ENCODE measurements at regions not wholly inside any gene's neighbourhood (a gene's known extent, or its start where the extent isn't known, plus 50 kb on each side); places are given as distances from the start of the nearest gene placed in this dataset.

- DNase-seq, result no peak
- Histone ChIP-seq H3K9me3 (ENCODE audit: control insufficient read depth, low read length) (no peaks in the 10 kb centered on the region), H3K4me3 (ENCODE audit: insufficient read depth, low read depth, low read length, poor library complexity, severe bottlenecking) (no peak overlapping the region), H3K27ac (ENCODE audit: insufficient read depth, low read length, poor library complexity, severe bottlenecking) (no peak overlapping the region), H3K27me3 (replicated peaks; ENCODE audit: control insufficient read depth, insufficient read depth, low read length, poor library complexity, severe bottlenecking) (no peaks in the 10 kb centered on the region), H3K36me3 (ENCODE audit: control insufficient read depth, insufficient read depth, low read length) (no peaks in the 10 kb centered on the region), H3K4me1 (ENCODE audit: control insufficient read depth, insufficient read depth, low read length, poor library complexity, severe bottlenecking) (no peaks in the 10 kb centered on the region)
Observed at GRCh38 chr4:11727903-11728564, 299.3 kb upstream of the HS3ST1 start.

- H3K4me3 ChIP-seq (ENCODE audit: insufficient read depth, low read depth, low read length, poor library complexity, severe bottlenecking), result no peak overlapping the region
- no peaks in the 10 kb centered on the region for H3K9me3 ChIP-seq (ENCODE audit: control insufficient read depth, low read length)
- H3K36me3 ChIP-seq (ENCODE audit: control insufficient read depth, insufficient read depth, low read length), result no peaks in the 10 kb centered on the region
- no peak for DNase-seq
- no peaks in the 10 kb centered on the region for H3K27me3 ChIP-seq (replicated peaks; ENCODE audit: control insufficient read depth, insufficient read depth, low read length, poor library complexity, severe bottlenecking)
- no peaks in the 10 kb centered on the region for H3K4me1 ChIP-seq (ENCODE audit: control insufficient read depth, insufficient read depth, low read length, poor library complexity, severe bottlenecking)
- H3K27ac ChIP-seq (ENCODE audit: insufficient read depth, low read length, poor library complexity, severe bottlenecking), result no peak overlapping the region
Observed at GRCh38 chr4:11724731-11725130, 296.0 kb upstream of the HS3ST1 start.

- no peaks in the 10 kb centered on the region for H3K36me3 ChIP-seq (ENCODE audit: control insufficient read depth, insufficient read depth, low read length)
- DNase-seq, result no peak
- no peak overlapping the region for H3K27ac ChIP-seq (ENCODE audit: insufficient read depth, low read length, poor library complexity, severe bottlenecking)
- no peak overlapping the region for H3K4me3 ChIP-seq (ENCODE audit: insufficient read depth, low read depth, low read length, poor library complexity, severe bottlenecking)
- no peaks in the 10 kb centered on the region for H3K27me3 ChIP-seq (replicated peaks; ENCODE audit: control insufficient read depth, insufficient read depth, low read length, poor library complexity, severe bottlenecking)
- no peaks in the 10 kb centered on the region for H3K4me1 ChIP-seq (ENCODE audit: control insufficient read depth, insufficient read depth, low read length, poor library complexity, severe bottlenecking)
- H3K9me3 ChIP-seq (ENCODE audit: control insufficient read depth, low read length), result no peaks in the 10 kb centered on the region
Observed at GRCh38 chr4:11722223-11722622, 293.5 kb upstream of the HS3ST1 start.

- H3K4me3 ChIP-seq (ENCODE audit: insufficient read depth, low read depth, low read length, poor library complexity, severe bottlenecking), result no peak overlapping the region
- H3K9me3 ChIP-seq (ENCODE audit: control insufficient read depth, low read length), result no peaks in the 10 kb centered on the region
- no peak overlapping the region for H3K27ac ChIP-seq (ENCODE audit: insufficient read depth, low read length, poor library complexity, severe bottlenecking)
- no peaks in the 10 kb centered on the region for H3K36me3 ChIP-seq (ENCODE audit: control insufficient read depth, insufficient read depth, low read length)
- H3K27me3 ChIP-seq (replicated peaks; ENCODE audit: control insufficient read depth, insufficient read depth, low read length, poor library complexity, severe bottlenecking), result no peaks in the 10 kb centered on the region
- no peaks in the 10 kb centered on the region for H3K4me1 ChIP-seq (ENCODE audit: control insufficient read depth, insufficient read depth, low read length, poor library complexity, severe bottlenecking)
- no peak for DNase-seq
Observed at GRCh38 chr4:11720292-11720691, 291.6 kb upstream of the HS3ST1 start.

- Histone ChIP-seq H3K4me3 (ENCODE audit: insufficient read depth, low read depth, low read length, poor library complexity, severe bottlenecking) (no peak overlapping the region), H3K4me1 (ENCODE audit: control insufficient read depth, insufficient read depth, low read length, poor library complexity, severe bottlenecking) (no peaks in the 10 kb centered on the region), H3K27me3 (replicated peaks; ENCODE audit: control insufficient read depth, insufficient read depth, low read length, poor library complexity, severe bottlenecking) (no peaks in the 10 kb centered on the region), H3K27ac (ENCODE audit: insufficient read depth, low read length, poor library complexity, severe bottlenecking) (no peak overlapping the region), H3K9me3 (ENCODE audit: control insufficient read depth, low read length) (no peaks in the 10 kb centered on the region), H3K36me3 (ENCODE audit: control insufficient read depth, insufficient read depth, low read length) (no peaks in the 10 kb centered on the region)
- DNase-seq, result no peak
Observed at GRCh38 chr4:11719879-11720278, 291.2 kb upstream of the HS3ST1 start.

- H3K4me3 ChIP-seq (ENCODE audit: insufficient read depth, low read depth, low read length, poor library complexity, severe bottlenecking), result no peak overlapping the region
- no peak for DNase-seq
- no peak overlapping the region for H3K27ac ChIP-seq (ENCODE audit: insufficient read depth, low read length, poor library complexity, severe bottlenecking)
- no peaks in the 10 kb centered on the region for H3K27me3 ChIP-seq (replicated peaks; ENCODE audit: control insufficient read depth, insufficient read depth, low read length, poor library complexity, severe bottlenecking)
- H3K36me3 ChIP-seq (ENCODE audit: control insufficient read depth, insufficient read depth, low read length), result no peaks in the 10 kb centered on the region
- no peaks in the 10 kb centered on the region for H3K9me3 ChIP-seq (ENCODE audit: control insufficient read depth, low read length)
- no peaks in the 10 kb centered on the region for H3K4me1 ChIP-seq (ENCODE audit: control insufficient read depth, insufficient read depth, low read length, poor library complexity, severe bottlenecking)
Observed at GRCh38 chr4:11715753-11716521, 287.2 kb upstream of the HS3ST1 start.

GRCh38 chr4:11710453-11711093, 281.9 kb upstream of the HS3ST1 start:
- Histone ChIP-seq H3K9me3 (ENCODE audit: control insufficient read depth, low read length) (no peaks in the 10 kb centered on the region), H3K36me3 (ENCODE audit: control insufficient read depth, insufficient read depth, low read length) (no peaks in the 10 kb centered on the region), H3K27ac (ENCODE audit: insufficient read depth, low read length, poor library complexity, severe bottlenecking) (no peak overlapping the region), H3K4me3 (ENCODE audit: insufficient read depth, low read depth, low read length, poor library complexity, severe bottlenecking) (no peak overlapping the region), H3K27me3 (replicated peaks; ENCODE audit: control insufficient read depth, insufficient read depth, low read length, poor library complexity, severe bottlenecking) (no peaks in the 10 kb centered on the region), H3K4me1 (ENCODE audit: control insufficient read depth, insufficient read depth, low read length, poor library complexity, severe bottlenecking) (no peaks in the 10 kb centered on the region)
- DNase-seq, result no peak

- no peak overlapping the region for H3K27ac ChIP-seq (ENCODE audit: insufficient read depth, low read length, poor library complexity, severe bottlenecking)
- no peak for DNase-seq
- no peaks in the 10 kb centered on the region for H3K4me1 ChIP-seq (ENCODE audit: control insufficient read depth, insufficient read depth, low read length, poor library complexity, severe bottlenecking)
Observed at GRCh38 chr4:11704186-11704830, 275.6 kb upstream of the HS3ST1 start.

GRCh38 chr4:11702886-11703557, 274.3 kb upstream of the HS3ST1 start:
- Histone ChIP-seq H3K4me1 (ENCODE audit: control insufficient read depth, insufficient read depth, low read length, poor library complexity, severe bottlenecking) (no peaks in the 10 kb centered on the region), H3K27me3 (replicated peaks; ENCODE audit: control insufficient read depth, insufficient read depth, low read length, poor library complexity, severe bottlenecking) (no peaks in the 10 kb centered on the region), H3K9me3 (ENCODE audit: control insufficient read depth, low read length) (no peaks in the 10 kb centered on the region), H3K27ac (ENCODE audit: insufficient read depth, low read length, poor library complexity, severe bottlenecking) (no peak overlapping the region), H3K36me3 (ENCODE audit: control insufficient read depth, insufficient read depth, low read length) (no peaks in the 10 kb centered on the region), H3K4me3 (ENCODE audit: insufficient read depth, low read depth, low read length, poor library complexity, severe bottlenecking) (no peak overlapping the region)
- DNase-seq, result no peak

More at GRCh38 chr4:11704186-11704830, 275.6 kb upstream of the HS3ST1 start:
- H3K27me3 ChIP-seq (replicated peaks; ENCODE audit: control insufficient read depth, insufficient read depth, low read length, poor library complexity, severe bottlenecking), result no peaks in the 10 kb centered on the region
- no peak overlapping the region for H3K4me3 ChIP-seq (ENCODE audit: insufficient read depth, low read depth, low read length, poor library complexity, severe bottlenecking)
- no peaks in the 10 kb centered on the region for H3K9me3 ChIP-seq (ENCODE audit: control insufficient read depth, low read length)
- no peaks in the 10 kb centered on the region for H3K36me3 ChIP-seq (ENCODE audit: control insufficient read depth, insufficient read depth, low read length)

Data from effector memory CD4-positive, alpha-beta T cell (primary cell).